Cerebellar cortex (tissue), 1 donor: ENCODE measurements at regions not wholly inside any gene's neighbourhood (a gene's known extent, or its start where the extent isn't known, plus 50 kb on each side); places are given as distances from the start of the nearest gene placed in this dataset.
"Not testable (repeated sequence)": the region's sequence is repeated elsewhere in the genome, so short reads cannot be mapped to it uniquely, and the experiment has no call there.

Experiments
- DNase-seq: peaks from one replicate; pipeline ENCODE4 v3.0.0-alpha.2; 2015; ENCODE audit warnings: low spot score

- no peak for DNase-seq
Measured at GRCh38 chrX:129361576-129361975, 161.7 kb downstream of the SMARCA1 start.

- peak; percentile 27 for DNase-seq
Measured at GRCh38 chrX:129360175-129360574, 163.1 kb downstream of the SMARCA1 start.

GRCh38 chrX:129359269-129359668 is 164.0 kb downstream of the SMARCA1 start:
- no peak for DNase-seq

GRCh38 chrX:129357428-129357827 is 165.9 kb downstream of the SMARCA1 start:
- DNase-seq: not testable (repeated sequence)

- no peak for DNase-seq
Measured at GRCh38 chrX:129347291-129347690, 176.0 kb downstream of the SMARCA1 start.

GRCh38 chrX:129346574-129346973 is 176.7 kb downstream of the SMARCA1 start:
- no peak for DNase-seq

- not testable (repeated sequence) for DNase-seq
Measured at GRCh38 chrX:129337264-129337663, 186.0 kb downstream of the SMARCA1 start.

GRCh38 chrX:129323115-129323514 is 200.2 kb downstream of the SMARCA1 start:
- no peak for DNase-seq

GRCh38 chrX:129318375-129318774 is 204.9 kb downstream of the SMARCA1 start:
- peak; percentile 3 for DNase-seq

GRCh38 chrX:129316461-129316860 is 206.8 kb downstream of the SMARCA1 start:
- no peak for DNase-seq

- no peak for DNase-seq
Measured at GRCh38 chrX:129310000-129310399, 213.3 kb downstream of the SMARCA1 start.

GRCh38 chrX:129262912-129263311 is 260.4 kb downstream of the SMARCA1 start:
- DNase-seq: no peak

- not testable (repeated sequence) for DNase-seq
Measured at GRCh38 chrX:129255516-129255915, 267.8 kb downstream of the SMARCA1 start.

- DNase-seq: no peak
Measured at GRCh38 chrX:129249563-129249962, 273.7 kb downstream of the SMARCA1 start.

- DNase-seq: no peak
Measured at GRCh38 chrX:129247642-129248041, 275.6 kb downstream of the SMARCA1 start.

- no peak for DNase-seq
Measured at GRCh38 chrX:129239371-129239770, 283.9 kb downstream of the SMARCA1 start.

GRCh38 chrX:129238011-129238410 is 285.3 kb downstream of the SMARCA1 start:
- no peak for DNase-seq

- no peak for DNase-seq
Measured at GRCh38 chrX:129235903-129236302, 287.4 kb downstream of the SMARCA1 start.

- no peak for DNase-seq
Measured at GRCh38 chrX:129233786-129234185, 289.5 kb downstream of the SMARCA1 start.

- peak; percentile 1 for DNase-seq
Measured at GRCh38 chrX:129230850-129231512, 292.3 kb downstream of the SMARCA1 start.

- no peak for DNase-seq
Measured at GRCh38 chrX:129230168-129230567, 293.1 kb downstream of the SMARCA1 start.

GRCh38 chrX:129227366-129227765 is 295.9 kb downstream of the SMARCA1 start:
- DNase-seq: no peak

- no peak for DNase-seq
Measured at GRCh38 chrX:129193357-129193756, 329.9 kb downstream of the SMARCA1 start.

GRCh38 chrX:129188231-129188630 is 335.1 kb downstream of the SMARCA1 start:
- DNase-seq: no peak
